ENCODE measurements at regions not wholly inside any gene's neighbourhood (a gene's known extent, or its start where the extent isn't known, plus 50 kb on each side); places are given as distances from the start of the nearest gene placed in this dataset.

DNA sequence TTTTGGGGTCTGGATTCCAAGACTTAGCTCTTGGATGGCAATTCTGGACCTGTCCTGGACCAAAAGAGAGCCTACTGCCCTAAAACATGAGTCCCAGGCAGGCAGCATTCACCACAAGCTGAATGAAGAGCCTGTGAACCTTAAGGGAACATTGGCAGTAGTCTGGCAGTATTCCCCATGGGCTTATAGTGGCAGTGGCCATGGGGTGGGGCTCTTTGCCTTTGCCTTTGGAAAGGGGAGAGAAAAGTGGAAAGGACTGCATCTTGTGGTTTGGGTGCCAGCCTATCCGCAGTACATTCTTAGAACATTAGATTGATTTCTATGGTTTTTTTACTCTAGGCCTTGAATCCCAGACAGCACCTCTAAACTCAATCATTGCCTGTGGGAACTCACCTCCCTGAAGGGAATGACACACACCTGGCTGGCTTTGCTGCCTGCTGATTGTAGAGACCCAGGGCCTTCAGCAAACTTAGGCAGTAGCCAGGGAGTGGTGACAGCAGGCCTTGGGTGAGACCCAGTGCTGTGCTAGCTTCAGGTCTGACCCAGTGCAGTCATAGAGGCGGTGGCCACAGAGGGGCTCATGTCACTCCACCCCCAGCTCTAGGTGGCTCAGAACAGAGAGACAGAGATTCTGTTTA, 216.3 kb downstream of the CETN3 start:
- DNase-seq (ENCODE audit: low read depth in 2 of 2) = no peak

DNA sequence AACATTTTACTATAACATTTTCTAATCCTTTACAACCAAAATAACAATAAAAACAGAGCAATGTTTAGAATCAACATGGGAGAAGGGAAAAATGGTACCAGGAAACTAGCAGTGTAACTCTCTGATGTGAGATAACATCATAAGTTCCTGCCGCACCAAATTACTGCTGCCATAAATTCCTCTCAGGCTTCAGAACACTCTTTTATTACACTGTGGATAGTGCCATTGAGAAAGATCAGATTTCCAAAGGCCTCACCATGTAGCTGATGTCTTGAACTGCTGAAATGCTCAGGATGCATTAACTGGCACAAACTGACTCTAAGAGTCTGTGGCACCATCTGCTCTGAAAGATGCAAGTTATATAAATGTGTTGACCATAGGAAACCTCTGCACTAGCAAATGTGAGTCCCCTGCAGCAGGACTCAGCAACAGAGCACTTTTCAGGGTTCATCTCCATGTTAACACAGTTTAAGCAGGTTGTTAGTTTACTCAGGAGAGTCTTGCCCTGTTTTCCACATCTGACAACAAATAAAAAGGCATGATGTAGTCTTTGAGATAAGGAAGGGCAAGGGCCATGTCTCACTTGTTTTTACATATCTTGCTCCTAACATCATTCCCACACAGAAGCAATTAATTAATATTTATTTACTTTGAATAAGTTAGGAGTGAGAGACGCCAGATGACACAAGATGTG, 218.1 kb downstream of the CETN3 start:
- DNase-seq (ENCODE audit: low read depth in 2 of 2) = no peak

DNA sequence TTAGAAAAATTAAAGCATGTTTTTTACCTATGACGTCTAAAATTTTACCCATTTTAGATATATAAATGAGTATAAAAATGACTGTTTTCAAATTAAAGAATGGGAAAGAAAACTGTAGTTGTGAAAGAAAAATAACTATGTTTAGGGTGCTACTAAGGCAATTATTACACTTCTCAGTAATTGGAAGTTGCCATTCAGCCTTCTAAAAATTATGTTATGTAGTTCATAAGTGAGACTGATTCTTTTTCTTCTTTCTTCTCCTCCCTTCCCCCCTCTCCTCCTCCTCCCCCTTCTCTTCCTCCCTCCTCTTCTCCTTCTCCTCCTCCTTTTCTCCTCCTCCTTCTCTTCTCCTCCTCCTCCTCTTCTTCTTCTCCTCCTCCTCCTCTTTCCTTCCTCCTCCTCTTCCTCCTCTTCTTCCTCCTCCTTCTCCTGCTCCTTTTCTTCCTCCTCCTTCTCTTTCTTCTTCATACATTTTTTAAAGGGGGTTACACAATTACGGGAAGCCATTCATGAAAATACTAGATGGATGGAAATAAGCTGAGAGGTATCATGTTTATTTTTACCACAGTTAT, 223.6 kb downstream of the CETN3 start:
- no peak for DNase-seq (ENCODE audit: low read depth in 2 of 2)

DNA sequence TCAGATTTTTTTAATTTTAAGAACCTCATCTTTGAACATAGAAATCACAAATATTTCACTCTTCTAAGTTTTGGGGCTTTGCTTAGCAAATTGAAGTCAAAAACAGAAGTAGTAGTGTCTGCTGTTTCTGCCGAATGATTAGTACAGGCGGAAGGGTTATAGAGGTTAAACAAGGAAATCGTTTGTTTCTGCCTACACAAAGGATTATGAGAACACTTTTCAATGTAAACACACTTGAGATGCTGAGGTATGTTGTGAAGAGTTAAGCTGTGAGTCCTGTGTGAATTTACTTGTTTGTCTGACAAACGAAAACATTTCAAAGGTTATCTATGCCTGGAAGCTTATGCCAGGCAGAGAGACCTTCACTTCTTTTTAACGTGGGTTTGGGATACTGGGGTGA, 224.8 kb downstream of the CETN3 start:
- DNase-seq (ENCODE audit: low read depth in 2 of 2) = no peak

DNA sequence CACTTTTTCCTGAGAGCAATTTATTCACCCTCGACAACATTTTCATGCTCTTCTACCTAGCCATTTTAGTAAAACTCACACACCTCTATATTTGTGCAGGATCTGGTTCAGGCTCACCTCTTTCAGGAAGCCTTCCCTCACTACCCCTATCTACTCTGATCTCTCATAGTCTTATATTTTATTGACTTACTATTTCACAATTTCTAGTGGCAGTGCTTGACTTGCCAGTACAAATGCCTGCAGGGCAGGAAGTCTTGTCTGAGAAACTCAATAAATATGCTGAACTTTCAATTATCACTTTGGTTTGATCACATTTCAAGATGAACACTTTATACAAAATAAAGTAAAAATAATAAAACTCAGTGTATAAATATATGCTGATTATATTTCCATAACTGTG, 226.8 kb downstream of the CETN3 start:
- DNase-seq (ENCODE audit: low read depth in 2 of 2) = no peak

DNA sequence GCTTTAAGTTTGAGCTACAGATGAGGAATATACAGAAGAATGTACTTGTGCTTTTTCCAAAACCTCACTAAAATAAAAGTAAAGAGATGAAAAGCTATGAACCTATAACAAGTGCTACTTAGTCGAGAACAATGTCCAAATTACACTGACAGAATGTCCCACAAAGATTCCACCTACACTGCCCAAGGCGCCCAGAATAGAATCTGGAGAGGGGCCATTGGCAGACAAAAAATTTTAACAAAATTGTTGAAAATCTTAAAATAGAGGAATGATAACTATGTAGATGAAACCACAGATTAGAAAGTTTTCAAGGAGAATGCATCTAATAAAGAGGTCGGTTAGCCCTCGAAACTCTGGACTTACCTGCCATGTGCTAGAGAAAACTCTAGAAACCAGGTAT, 235.3 kb downstream of the CETN3 start:
- no peak for DNase-seq (ENCODE audit: low read depth in 2 of 2)

DNA sequence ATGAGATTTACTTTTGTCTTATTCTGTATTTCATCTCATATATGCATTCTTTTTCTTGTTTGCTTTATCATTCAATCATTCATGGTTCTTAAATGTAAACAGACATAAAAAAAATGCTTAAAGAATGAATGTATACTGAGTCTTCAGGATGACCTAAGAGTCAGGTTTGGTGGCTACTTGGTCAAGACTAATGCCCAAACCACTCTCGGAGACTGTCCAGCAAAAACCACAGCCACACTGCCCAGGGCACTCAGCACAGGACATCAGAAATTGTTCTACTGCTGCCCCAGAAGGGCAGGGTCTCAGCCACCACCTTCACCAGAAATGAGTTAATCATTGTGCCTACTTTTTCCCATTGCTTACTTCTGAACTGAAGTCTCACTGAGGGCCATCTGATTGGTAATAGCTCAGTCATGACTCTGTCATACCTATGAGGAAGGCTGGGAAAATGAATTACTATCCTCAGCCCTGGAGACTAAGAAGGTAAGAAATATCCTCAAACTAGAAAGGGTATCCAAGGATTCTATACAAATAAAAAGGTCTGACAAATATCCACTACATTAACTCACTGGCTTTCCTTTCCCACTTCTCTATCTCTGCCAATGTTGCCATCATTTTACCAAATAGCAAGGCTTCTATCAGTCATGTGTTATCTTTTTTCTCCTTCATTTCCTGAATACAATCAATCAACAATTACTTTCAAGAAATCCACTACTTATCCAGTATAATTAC, 236.1 kb downstream of the CETN3 start:
- no peak for DNase-seq (ENCODE audit: low read depth in 2 of 2)

DNA sequence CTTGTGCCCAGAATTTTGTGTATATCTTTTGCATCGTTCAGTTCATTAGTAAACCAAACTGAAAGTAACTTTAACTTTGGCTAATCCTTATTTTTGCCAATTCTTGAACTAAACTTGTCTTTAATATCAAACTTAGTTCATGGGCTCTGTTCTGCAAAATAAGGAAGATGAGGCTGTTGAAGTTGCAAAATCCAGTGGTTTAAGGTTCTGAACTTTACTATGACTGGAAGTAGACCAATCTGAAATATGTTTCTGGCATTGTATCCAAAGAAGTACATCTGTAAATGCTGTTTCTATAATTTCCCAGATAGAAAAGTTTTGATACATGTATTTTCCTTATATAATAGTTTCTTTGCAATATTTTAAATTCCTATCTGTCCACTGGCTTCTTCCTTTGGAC, 238.1 kb downstream of the CETN3 start:
- no peak for DNase-seq (ENCODE audit: low read depth in 2 of 2)

DNA sequence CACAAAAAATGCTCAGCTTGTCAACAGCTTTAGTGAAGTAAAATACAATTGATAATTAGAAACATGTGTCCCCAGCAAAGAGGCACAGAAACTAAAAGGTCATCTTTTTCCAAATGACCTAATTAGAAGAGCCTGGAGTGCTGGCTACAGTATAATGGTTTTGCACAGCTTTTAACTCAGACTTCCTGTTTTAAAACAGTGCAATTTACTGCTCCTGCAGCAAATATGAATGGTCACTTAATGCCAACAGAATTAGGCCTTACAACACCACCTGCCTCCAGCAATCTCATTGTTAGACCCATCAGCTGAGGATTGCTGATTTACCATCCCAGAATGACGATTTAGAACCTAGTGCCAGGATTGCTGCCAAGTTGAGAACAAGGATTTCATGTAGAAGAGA, 239.3 kb downstream of the CETN3 start:
- DNase-seq (ENCODE audit: low read depth in 2 of 2) = no peak

DNA sequence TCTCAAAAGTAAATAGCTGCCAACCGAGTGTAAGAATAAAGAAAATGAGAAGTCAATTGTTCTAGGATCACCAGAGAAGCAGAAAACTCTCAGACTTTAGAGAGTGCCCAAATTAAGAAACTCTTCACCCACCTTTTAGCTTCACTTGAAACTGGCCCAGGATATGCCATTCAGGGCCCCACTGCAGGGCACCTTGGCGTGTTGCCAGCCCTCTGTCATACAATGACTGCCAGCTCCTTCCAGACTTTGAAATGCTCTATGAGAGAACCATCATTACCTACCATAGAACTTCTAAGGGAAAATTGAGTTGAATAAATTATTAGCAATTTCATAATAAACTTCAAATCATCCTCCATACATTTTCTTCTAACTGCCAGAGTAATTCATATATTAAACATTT, 240.5 kb downstream of the CETN3 start:
- DNase-seq (ENCODE audit: low read depth in 2 of 2) = no peak

DNA sequence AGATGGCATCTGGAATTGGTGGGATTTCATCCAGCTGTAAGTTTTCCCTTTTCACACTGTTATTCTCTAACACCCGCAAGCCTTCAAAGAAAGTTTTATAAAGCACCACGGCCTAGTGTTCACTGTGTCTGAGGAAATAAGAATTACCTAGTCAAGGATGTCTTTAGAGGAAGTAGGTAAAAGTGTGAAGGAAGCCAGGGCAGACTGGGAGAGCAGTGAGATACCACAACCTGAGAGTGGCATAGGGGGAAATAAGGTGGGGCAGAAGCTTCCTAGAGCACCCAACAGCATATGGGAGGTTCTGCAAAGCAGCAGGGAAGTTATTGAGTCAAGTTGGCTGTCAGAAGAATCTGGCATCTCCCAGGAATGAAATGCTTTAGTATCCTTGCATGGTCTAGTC, 241.2 kb downstream of the CETN3 start:
- DNase-seq (ENCODE audit: low read depth in 2 of 2) = no peak

DNA sequence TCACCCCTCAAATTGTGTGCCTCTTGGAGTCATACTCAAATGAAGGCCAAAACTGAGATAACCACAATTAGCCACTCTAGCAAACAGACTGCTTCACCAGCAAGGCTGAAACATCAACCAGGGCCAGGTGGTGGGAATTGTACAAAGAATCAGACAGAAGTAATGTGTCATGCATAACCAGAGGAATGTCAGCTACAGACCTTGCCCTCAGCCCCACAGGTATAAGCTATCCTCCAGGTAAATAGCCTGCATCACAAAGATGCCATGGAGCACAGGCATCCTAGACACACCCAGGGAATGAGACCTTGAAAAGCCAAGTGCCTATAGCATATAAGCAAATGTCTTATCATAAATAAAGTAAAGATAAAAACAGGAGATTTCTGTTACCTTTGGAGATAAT, 242.7 kb downstream of the CETN3 start:
- DNase-seq (ENCODE audit: low read depth in 2 of 2) = no peak

DNA sequence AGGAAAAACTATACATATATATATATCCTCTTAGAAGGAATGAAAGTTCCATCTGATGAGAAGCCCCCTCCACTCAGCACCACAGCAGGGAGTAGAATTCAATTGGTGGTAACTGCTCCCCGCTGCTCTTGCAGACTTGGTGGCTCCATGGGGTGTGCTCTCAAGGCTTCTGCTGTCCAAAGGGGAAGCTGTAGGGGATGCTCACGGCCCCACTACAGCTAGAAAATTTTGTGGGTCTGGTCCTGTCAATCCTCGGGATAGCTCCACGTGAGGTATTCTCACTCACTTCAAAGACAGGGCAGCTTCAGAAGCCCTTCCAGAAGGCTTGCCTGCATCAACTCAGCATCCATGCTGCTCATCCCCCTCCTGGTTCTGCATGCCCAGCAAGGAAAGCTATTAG, 247.2 kb downstream of the CETN3 start:
- DNase-seq (ENCODE audit: low read depth in 2 of 2) = no peak

DNA sequence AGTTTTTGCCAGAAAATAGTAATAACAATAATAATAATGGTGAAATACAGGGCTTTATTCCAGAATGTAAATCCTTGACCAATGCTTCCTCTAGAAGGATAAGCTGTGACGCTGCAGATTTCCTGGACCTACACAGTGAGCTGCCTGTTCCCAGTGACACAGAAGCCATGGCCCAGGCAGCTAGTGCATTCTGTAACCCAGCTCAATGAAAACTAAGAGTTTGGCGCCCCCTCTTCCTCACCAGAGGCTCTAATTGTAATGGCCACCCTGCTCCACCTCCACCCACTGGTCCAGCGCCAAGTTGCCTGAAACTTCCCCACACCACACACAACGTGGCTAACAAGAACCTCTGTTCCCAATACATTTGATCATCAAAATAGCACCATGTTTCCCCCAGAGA, 248.1 kb downstream of the CETN3 start:
- DNase-seq (ENCODE audit: low read depth in 2 of 2) = peak; percentile 52 to 54

DNA sequence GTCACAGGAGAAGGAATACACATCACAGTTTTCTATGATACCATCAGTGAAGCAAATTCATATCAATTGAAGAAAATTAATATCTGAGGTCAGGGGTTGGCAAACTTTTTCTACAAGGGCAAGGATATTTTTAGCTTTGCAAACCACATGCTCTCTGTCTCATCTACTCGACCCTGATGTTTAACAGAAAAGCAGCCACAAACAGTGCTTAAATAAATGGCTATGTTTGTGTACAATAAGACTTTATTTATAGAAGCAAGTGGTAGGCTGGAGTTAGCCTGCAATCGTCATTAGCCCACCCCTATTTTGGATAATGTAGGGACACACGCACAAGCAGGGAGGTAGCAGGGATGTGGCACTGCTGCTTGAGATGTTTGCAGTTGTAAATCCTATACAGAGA, 251.4 kb downstream of the CETN3 start:
- no peak for DNase-seq (ENCODE audit: low read depth in 2 of 2)

DNA sequence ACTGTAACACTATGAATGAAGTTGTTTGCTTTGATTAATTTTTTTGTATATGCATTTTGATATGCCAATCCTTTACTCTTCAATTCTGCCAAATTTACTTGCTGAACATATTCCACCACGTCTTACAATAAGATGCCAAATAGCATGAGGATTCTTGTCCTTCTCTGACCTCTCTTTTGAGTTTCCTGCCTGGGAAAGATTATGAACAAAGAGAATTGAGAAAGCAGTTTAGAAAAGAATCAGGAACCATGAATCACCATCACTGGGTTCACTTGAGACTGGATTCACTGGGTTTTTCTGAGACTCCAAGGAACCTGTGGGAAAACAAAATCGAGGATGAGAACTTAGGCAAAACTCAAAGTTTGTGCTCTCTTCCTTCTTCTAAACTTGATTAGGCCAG, 256.5 kb downstream of the CETN3 start:
- no peak for DNase-seq (ENCODE audit: low read depth in 2 of 2)

DNA sequence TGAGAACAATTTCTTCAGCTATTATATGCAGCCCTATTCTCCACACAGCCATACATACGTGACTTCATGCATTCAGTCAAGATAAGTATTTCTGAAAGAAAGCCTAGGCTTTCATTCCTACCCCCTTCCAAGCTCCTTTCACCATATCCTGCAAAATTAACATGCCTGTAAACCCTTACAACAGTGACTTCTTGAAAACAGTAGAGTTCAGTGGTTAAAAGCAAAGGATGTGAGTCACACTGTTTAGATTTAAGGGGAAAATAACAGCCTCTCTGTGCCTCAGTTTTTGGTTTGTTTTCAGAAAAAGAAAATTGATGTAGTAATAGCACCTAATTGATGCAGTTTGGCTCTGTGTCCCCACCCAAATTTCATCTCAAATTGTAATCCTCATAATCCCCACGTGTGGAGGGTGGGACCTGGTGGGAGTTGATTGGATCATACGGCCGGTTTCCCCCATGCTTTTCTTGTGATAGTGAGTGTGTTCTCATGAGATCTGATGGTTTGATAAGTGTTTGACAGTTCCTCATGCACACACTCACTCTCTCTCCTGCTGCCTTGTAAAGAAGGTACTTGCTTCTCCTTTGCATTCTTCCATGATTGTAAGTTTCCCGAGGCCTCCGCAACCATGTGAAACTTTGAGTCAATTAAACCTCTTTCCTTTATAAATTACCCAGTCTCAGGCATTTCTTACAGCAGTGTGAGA, 264.8 kb downstream of the CETN3 start:
- peak in 1 of 2 donors; percentile 7 for DNase-seq (ENCODE audit: low read depth in 2 of 2)

DNA sequence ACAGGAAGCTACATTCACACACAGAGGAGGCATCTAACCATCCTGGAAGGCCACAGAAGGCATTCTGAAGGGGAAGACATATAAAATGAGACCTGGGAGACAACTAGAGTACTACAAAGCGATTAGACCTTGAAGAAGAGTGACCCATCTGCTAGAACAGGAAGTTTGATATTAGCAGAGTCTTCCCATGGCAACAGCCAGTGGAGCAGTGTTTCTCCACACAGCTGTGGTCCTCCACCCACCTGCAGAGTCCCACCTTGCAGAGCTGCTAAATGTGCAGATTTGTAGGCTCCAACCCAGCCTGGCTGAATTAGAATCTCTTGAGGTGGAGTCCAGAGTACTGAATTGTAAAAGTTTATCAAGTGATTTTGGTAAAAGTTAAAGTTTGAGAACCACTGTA, 267.0 kb downstream of the CETN3 start:
- no peak for DNase-seq (ENCODE audit: low read depth in 2 of 2)

DNA sequence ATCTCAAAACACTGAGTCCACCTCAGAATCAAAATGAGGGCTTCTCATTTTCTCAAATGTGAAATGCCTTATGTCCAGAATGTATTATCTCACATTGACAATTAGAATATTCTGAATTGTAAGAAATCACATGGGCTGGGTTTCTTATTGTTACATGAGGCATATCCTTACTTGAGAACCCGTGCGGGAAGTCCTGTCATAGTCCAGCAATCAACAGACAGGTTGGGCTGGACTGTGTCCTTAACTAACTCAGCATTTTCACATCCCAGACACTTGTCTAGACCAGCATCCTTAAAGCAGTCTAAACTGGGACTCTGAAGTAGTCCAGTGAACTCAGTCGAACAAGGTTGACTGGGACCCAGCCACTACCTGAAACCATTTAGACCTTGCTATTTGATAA, 267.6 kb downstream of the CETN3 start:
- no peak for DNase-seq (ENCODE audit: low read depth in 2 of 2)

DNA sequence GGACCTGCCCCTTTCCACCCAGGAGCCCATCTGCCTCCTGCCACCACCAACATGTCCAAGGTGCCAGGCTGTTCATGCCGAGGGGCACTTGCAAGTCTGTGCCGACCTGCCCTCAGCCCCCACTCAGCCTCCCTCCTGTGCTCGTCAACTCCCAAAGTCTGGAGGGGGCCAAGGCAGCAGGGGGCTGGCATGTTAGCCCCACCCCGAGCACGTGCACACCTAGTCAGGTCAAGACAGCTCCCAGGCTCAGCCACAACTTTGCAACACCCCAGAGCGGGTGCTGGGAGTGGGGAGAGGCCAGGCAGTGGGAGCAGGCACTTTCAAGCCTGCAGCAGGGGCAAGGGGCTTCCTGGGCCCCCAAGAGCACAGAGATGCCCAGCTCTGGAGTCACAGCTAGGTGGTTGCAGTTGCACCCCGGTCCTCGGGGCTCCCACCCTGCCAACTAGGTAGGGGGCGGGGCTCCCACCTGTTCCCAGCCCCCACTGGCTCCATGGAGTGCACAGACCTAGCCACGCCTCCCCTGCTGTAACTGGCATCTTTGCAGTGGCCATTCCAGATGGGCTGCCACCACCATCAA, 272.5 kb downstream of the CETN3 start:
- no peak for DNase-seq (ENCODE audit: low read depth in 2 of 2)

DNA sequence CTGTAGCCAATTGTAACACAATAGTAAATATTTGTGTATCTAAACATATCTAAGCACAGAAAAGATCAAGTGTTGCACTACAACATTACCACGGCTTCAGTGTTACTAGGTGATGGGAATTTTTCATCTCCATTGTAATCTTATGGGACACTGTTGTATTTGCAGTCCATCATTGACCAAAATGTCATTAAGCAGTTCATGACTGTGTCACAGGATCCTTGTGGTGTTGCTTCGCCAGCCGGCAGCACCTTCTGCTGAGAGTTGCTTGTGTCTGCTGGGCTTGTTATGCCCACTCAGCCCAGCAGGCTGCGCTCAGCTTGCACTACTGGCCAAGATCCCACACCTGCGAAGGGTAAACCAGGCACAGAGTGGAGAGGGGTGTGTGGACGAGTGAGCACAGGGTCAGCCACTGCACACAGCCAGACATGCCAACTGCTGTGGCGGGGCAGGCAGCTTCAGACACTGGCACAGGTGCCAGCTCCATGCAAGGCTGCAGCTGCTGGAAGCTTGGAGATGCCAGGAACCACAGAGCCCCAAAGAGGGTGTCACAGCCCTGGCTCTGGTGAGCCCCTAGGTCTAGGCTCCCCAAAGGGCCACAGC, 273.7 kb downstream of the CETN3 start:
- no peak for DNase-seq (ENCODE audit: low read depth in 2 of 2)

Measured in lung microvascular endothelial cell (primary cell).